ENCODE measurements at regions not wholly inside any gene's neighbourhood (a gene's known extent, or its start where the extent isn't known, plus 50 kb on each side); places are given as distances from the start of the nearest gene placed in this dataset.

GRCh38 chr18:53639687-53640086, 584.8 kb downstream of the MBD2 start:
- Histone ChIP-seq H3K36me3 (ENCODE audit: control insufficient read depth in 3 of 3, insufficient read depth in 2 of 3, low read depth in 1 of 3, low read length in 3 of 3) (no peaks in the 10 kb centered on the region), H3K27ac (ENCODE audit: low read depth in 1 of 3, low read length in 2 of 3) (no peak overlapping the region), H3K4me3 (ENCODE audit: low read depth in 1 of 3, low read length in 3 of 3) (no peak overlapping the region), H3K4me1 (ENCODE audit: control insufficient read depth in 3 of 3, insufficient read depth in 2 of 3, low read depth in 1 of 3, low read length in 2 of 3) (no peaks in the 10 kb centered on the region), H3K27me3 (ENCODE audit: control insufficient read depth in 3 of 3, insufficient read depth in 3 of 3, low read length in 3 of 3) (no peaks in the 10 kb centered on the region), H3K9me3 (ENCODE audit: control insufficient read depth in 2 of 2, insufficient read depth in 1 of 2, low read depth in 1 of 2, low read length in 1 of 2) (no peaks in the 10 kb centered on the region)
- no peak for DNase-seq
- FAIRE-seq: no peak

GRCh38 chr18:53629337-53629736, 595.1 kb downstream of the MBD2 start:
- no peak for DNase-seq
- 78 to 84% (median 79%) methylated on average over 1 of the region's 1 CpG for WGBS, 3 donors
- no peaks in the 10 kb centered on the region for H3K9me3 ChIP-seq (ENCODE audit: control insufficient read depth in 2 of 2, insufficient read depth in 1 of 2, low read depth in 1 of 2, low read length in 1 of 2)
- no peaks in the 10 kb centered on the region for H3K27me3 ChIP-seq (ENCODE audit: control insufficient read depth in 3 of 3, insufficient read depth in 3 of 3, low read length in 3 of 3)
- H3K4me1 ChIP-seq (ENCODE audit: control insufficient read depth in 3 of 3, insufficient read depth in 2 of 3, low read depth in 1 of 3, low read length in 2 of 3): no peaks in the 10 kb centered on the region
- FAIRE-seq: no peak
- no peak overlapping the region for H3K4me3 ChIP-seq (ENCODE audit: low read depth in 1 of 3, low read length in 3 of 3)
- no peaks in the 10 kb centered on the region for H3K36me3 ChIP-seq (ENCODE audit: control insufficient read depth in 3 of 3, insufficient read depth in 2 of 3, low read depth in 1 of 3, low read length in 3 of 3)
- no peak overlapping the region for H3K27ac ChIP-seq (ENCODE audit: low read depth in 1 of 3, low read length in 2 of 3)

DNA sequence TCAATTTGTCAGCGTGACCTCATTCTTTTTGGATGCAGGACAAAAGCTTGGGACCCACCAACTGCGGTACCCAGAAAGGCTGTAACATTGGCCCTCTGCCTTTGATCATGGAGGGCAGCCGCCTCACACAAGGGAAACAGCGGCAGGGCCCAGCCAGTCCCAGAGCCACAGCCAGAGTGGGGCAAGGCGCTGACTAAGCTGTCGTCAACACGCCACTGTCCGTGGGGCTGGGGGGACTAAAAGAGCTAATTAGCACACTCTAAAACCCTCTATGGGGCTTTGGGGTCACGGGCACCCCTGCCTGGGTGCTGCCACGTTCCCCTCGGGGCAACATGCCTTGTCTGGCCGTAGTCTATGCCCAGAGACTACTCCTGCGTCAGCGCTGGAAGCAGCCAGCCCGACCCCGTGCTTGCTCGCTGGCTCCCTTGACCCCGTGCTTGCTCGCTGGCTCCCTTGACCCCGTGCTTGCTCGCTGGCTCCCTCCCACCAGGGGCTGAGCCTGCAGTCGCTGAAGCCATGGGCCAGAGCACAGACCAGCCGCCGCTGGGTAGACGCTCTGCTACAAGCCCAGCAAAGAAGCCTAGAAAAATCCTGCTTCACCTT, 598.4 kb downstream of the MBD2 start:
- DNase-seq: no peak
- WGBS, 3 donors: 84 to 88% (median 87%) methylated on average over 25 of the region's 25 CpGs
- Histone ChIP-seq H3K4me3 (ENCODE audit: low read depth in 1 of 3, low read length in 3 of 3) (no peak overlapping the region), H3K9me3 (ENCODE audit: control insufficient read depth in 2 of 2, insufficient read depth in 1 of 2, low read depth in 1 of 2, low read length in 1 of 2) (no peaks in the 10 kb centered on the region), H3K27me3 (ENCODE audit: control insufficient read depth in 3 of 3, insufficient read depth in 3 of 3, low read length in 3 of 3) (no peaks in the 10 kb centered on the region), H3K36me3 (ENCODE audit: control insufficient read depth in 3 of 3, insufficient read depth in 2 of 3, low read depth in 1 of 3, low read length in 3 of 3) (no peaks in the 10 kb centered on the region), H3K4me1 (ENCODE audit: control insufficient read depth in 3 of 3, insufficient read depth in 2 of 3, low read depth in 1 of 3, low read length in 2 of 3) (no peaks in the 10 kb centered on the region), H3K27ac (ENCODE audit: low read depth in 1 of 3, low read length in 2 of 3) (no peak overlapping the region)
- no peak for FAIRE-seq

DNA sequence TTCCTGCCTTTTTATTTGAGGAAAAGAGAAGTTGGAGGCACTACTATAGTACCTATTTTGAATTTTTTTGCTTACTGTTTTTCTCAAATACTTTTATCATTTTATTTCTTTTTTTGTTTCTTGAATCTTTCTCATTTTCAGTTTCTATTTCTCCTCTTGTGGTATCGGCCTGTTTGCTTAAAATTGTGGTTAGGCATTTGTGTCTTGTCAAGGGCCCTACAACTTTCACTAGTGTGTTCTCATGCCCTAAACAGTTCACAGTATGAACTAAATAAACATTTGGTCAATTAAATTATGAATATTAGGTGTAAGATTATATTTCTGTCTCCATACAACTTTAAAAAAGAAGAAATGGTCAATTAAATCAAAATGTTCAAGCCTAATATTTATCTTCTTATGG, 613.5 kb downstream of the MBD2 start:
- no peak for FAIRE-seq
- H3K27ac ChIP-seq (ENCODE audit: low read depth in 1 of 3, low read length in 2 of 3): no peak overlapping the region
- H3K9me3 ChIP-seq (ENCODE audit: control insufficient read depth in 2 of 2, insufficient read depth in 1 of 2, low read depth in 1 of 2, low read length in 1 of 2): no peaks in the 10 kb centered on the region
- 59 to 89% (median 67%) methylated on average over 1 of the region's 1 CpG for WGBS, 3 donors
- H3K36me3 ChIP-seq (ENCODE audit: control insufficient read depth in 3 of 3, insufficient read depth in 2 of 3, low read depth in 1 of 3, low read length in 3 of 3): no peaks in the 10 kb centered on the region
- H3K4me3 ChIP-seq (ENCODE audit: low read depth in 1 of 3, low read length in 3 of 3): no peak overlapping the region
- no peaks in the 10 kb centered on the region for H3K27me3 ChIP-seq (ENCODE audit: control insufficient read depth in 3 of 3, insufficient read depth in 3 of 3, low read length in 3 of 3)
- no peak for DNase-seq
- no peaks in the 10 kb centered on the region for H3K4me1 ChIP-seq (ENCODE audit: control insufficient read depth in 3 of 3, insufficient read depth in 2 of 3, low read depth in 1 of 3, low read length in 2 of 3)

DNA sequence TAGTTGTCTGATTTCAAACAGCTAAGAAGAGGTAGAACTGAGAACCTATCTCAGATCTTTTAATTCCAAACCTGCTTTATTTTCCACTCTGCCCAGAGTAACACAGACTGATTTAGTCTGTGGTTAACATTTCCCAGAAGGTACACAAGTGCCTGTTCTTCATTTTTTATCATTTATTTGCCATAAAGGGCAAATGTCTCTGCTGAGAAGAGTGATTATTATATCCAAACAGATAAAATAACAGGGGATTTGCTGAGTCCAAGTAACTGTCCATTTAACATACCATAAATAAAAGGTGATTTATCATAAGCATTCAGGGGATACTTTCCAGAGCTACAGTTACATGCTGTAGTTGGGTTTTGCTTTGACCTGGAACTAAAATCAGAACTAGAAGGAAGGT, 617.7 kb downstream of the MBD2 start:
- no peak overlapping the region for H3K27ac ChIP-seq (ENCODE audit: low read depth in 1 of 3, low read length in 2 of 3)
- H3K9me3 ChIP-seq (ENCODE audit: control insufficient read depth in 2 of 2, insufficient read depth in 1 of 2, low read depth in 1 of 2, low read length in 1 of 2): no peaks in the 10 kb centered on the region
- peaks cover 0 to 2% (median 0%) of the 10 kb centered on the region in 3 donors for H3K27me3 ChIP-seq (ENCODE audit: control insufficient read depth in 3 of 3, insufficient read depth in 3 of 3, low read length in 3 of 3)
- no peaks in the 10 kb centered on the region for H3K36me3 ChIP-seq (ENCODE audit: control insufficient read depth in 3 of 3, insufficient read depth in 2 of 3, low read depth in 1 of 3, low read length in 3 of 3)
- DNase-seq: no peak
- H3K4me1 ChIP-seq (ENCODE audit: control insufficient read depth in 3 of 3, insufficient read depth in 2 of 3, low read depth in 1 of 3, low read length in 2 of 3): no peaks in the 10 kb centered on the region
- no peak for FAIRE-seq
- no peak overlapping the region for H3K4me3 ChIP-seq (ENCODE audit: low read depth in 1 of 3, low read length in 3 of 3)

DNA sequence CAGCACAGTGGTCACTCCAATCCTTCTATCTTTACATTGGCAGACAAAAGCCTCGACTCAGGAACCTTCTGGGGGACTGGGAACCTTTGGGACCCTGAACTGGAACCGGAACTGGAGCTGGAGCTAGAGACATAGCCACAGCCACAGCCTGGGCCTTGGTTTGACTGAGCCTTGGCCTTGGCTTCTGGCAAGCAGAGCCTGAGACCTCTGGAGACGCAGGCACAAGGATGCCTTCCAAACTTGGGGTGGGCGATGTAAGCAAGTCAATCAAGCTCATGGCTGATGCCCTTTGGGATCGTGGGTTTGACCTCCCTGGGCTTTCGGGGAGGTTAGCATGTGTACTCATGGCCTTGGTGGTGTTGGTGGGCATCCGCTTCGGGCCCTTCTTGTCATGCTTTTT, 619.3 kb downstream of the MBD2 start:
- H3K4me1 ChIP-seq (ENCODE audit: control insufficient read depth in 3 of 3, insufficient read depth in 2 of 3, low read depth in 1 of 3, low read length in 2 of 3): no peaks in the 10 kb centered on the region
- no peak overlapping the region for H3K27ac ChIP-seq (ENCODE audit: low read depth in 1 of 3, low read length in 2 of 3)
- DNase-seq: no peak
- no peaks in the 10 kb centered on the region for H3K36me3 ChIP-seq (ENCODE audit: control insufficient read depth in 3 of 3, insufficient read depth in 2 of 3, low read depth in 1 of 3, low read length in 3 of 3)
- no peaks in the 10 kb centered on the region for H3K9me3 ChIP-seq (ENCODE audit: control insufficient read depth in 2 of 2, insufficient read depth in 1 of 2, low read depth in 1 of 2, low read length in 1 of 2)
- peaks cover 0 to 2% (median 0%) of the 10 kb centered on the region in 3 donors for H3K27me3 ChIP-seq (ENCODE audit: control insufficient read depth in 3 of 3, insufficient read depth in 3 of 3, low read length in 3 of 3)
- no peak overlapping the region for H3K4me3 ChIP-seq (ENCODE audit: low read depth in 1 of 3, low read length in 3 of 3)
- 75 to 82% (median 79%) methylated on average over 8 of the region's 8 CpGs for WGBS, 3 donors
- FAIRE-seq: no peak

DNA sequence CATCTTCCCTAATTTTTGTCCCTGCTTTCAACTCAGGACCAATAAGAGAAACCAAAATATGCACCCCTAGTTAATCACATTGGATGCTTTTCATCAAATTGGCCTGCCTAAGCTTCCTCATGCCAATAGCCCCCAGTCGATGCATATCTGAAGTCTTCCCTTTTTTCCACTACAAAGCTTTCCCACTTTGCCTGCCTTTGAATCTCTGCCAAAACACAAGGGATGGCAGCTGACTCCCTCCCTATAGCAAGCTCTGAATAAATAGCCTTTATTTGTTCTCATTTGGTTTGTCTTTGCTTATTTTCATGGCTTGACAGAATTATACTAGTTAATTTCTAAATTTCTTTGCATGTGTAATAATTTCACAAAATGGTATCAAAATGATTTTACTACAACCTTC, 621.2 kb downstream of the MBD2 start:
- no peak overlapping the region for H3K27ac ChIP-seq (ENCODE audit: low read depth in 1 of 3, low read length in 2 of 3)
- H3K9me3 ChIP-seq (ENCODE audit: control insufficient read depth in 2 of 2, insufficient read depth in 1 of 2, low read depth in 1 of 2, low read length in 1 of 2): no peaks in the 10 kb centered on the region
- DNase-seq: no peak
- H3K36me3 ChIP-seq (ENCODE audit: control insufficient read depth in 3 of 3, insufficient read depth in 2 of 3, low read depth in 1 of 3, low read length in 3 of 3): no peaks in the 10 kb centered on the region
- no peaks in the 10 kb centered on the region for H3K4me1 ChIP-seq (ENCODE audit: control insufficient read depth in 3 of 3, insufficient read depth in 2 of 3, low read depth in 1 of 3, low read length in 2 of 3)
- no peak overlapping the region for H3K4me3 ChIP-seq (ENCODE audit: low read depth in 1 of 3, low read length in 3 of 3)
- no peak for FAIRE-seq
- peaks cover 0 to 2% (median 0%) of the 10 kb centered on the region in 3 donors for H3K27me3 ChIP-seq (ENCODE audit: control insufficient read depth in 3 of 3, insufficient read depth in 3 of 3, low read length in 3 of 3)
- WGBS, 3 donors: 26 to 29% (median 27%) methylated on average over 1 of the region's 1 CpG

GRCh38 chr18:53601344-53601743, 623.1 kb downstream of the MBD2 start:
- Histone ChIP-seq H3K4me1 (ENCODE audit: control insufficient read depth in 3 of 3, insufficient read depth in 2 of 3, low read depth in 1 of 3, low read length in 2 of 3) (no peaks in the 10 kb centered on the region), H3K27ac (ENCODE audit: low read depth in 1 of 3, low read length in 2 of 3) (no peak overlapping the region), H3K9me3 (ENCODE audit: control insufficient read depth in 2 of 2, insufficient read depth in 1 of 2, low read depth in 1 of 2, low read length in 1 of 2) (no peaks in the 10 kb centered on the region), H3K4me3 (ENCODE audit: low read depth in 1 of 3, low read length in 3 of 3) (no peak overlapping the region), H3K36me3 (ENCODE audit: control insufficient read depth in 3 of 3, insufficient read depth in 2 of 3, low read depth in 1 of 3, low read length in 3 of 3) (no peaks in the 10 kb centered on the region), H3K27me3 (ENCODE audit: control insufficient read depth in 3 of 3, insufficient read depth in 3 of 3, low read length in 3 of 3) (peaks cover 0 to 2% (median 0%) of the 10 kb centered on the region in 3 donors)
- 70 to 73% (median 71%) methylated on average over 3 of the region's 3 CpGs for WGBS, 3 donors
- DNase-seq: no peak
- FAIRE-seq: no peak

- no peaks in the 10 kb centered on the region for H3K9me3 ChIP-seq (ENCODE audit: control insufficient read depth in 2 of 2, insufficient read depth in 1 of 2, low read depth in 1 of 2, low read length in 1 of 2)
- H3K36me3 ChIP-seq (ENCODE audit: control insufficient read depth in 3 of 3, insufficient read depth in 2 of 3, low read depth in 1 of 3, low read length in 3 of 3): no peaks in the 10 kb centered on the region
- 53 to 69% (median 56%) methylated on average over 4 of the region's 4 CpGs for WGBS, 3 donors
- no peaks in the 10 kb centered on the region for H3K27me3 ChIP-seq (ENCODE audit: control insufficient read depth in 3 of 3, insufficient read depth in 3 of 3, low read length in 3 of 3)
- no peak overlapping the region for H3K27ac ChIP-seq (ENCODE audit: low read depth in 1 of 3, low read length in 2 of 3)
- H3K4me1 ChIP-seq (ENCODE audit: control insufficient read depth in 3 of 3, insufficient read depth in 2 of 3, low read depth in 1 of 3, low read length in 2 of 3): no peaks in the 10 kb centered on the region
- no peak overlapping the region for H3K4me3 ChIP-seq (ENCODE audit: low read depth in 1 of 3, low read length in 3 of 3)
- no peak for FAIRE-seq
- DNase-seq: no peak
Measured at GRCh38 chr18:53586923-53587322, 637.5 kb downstream of the MBD2 start.
